Hepatocyte (in vitro differentiated cells): ENCODE measurements at regions not wholly inside any gene's neighbourhood (a gene's known extent, or its start where the extent isn't known, plus 50 kb on each side); places are given as distances from the start of the nearest gene placed in this dataset.
A peak's percentile ranks its signal among the peaks of the same experiment; 100 is the strongest.

Experiments used
- DNase-seq: peaks from one replicate; pipeline ENCODE4 v3.0.0-alpha.2; 2016; ENCODE audit warnings: low spot score
- H2AFZ ChIP-seq: fragments of 200-600 bp; sonication (generic); 2 replicates; pipeline ENCODE4 v1.6.0; 2016; ENCODE audit warnings: antibody characterized with exemption, mild to moderate bottlenecking
- H3K27ac ChIP-seq: fragments of 200-600 bp; sonication (generic); 2 replicates; pipeline ENCODE4 v1.5.1; 2016; ENCODE audit warnings: mild to moderate bottlenecking
- H3K27me3 ChIP-seq: fragments of 200-600 bp; sonication (generic); 2 replicates; pipeline ENCODE4 v1.6.1; 2016
- H3K36me3 ChIP-seq: fragments of 200-600 bp; sonication (generic); replicated peaks from 2 replicates; pipeline ENCODE4 v1.5.1; 2016; ENCODE audit warnings: low read depth; ENCODE audit not compliant: insufficient read depth
- H3K4me1 ChIP-seq: fragments of 200-600 bp; sonication (generic); 2 replicates; pipeline ENCODE4 v1.5.1; 2016; ENCODE audit warnings: mild to moderate bottlenecking, moderate library complexity; ENCODE audit not compliant: insufficient read depth
- H3K4me2 ChIP-seq: fragments of 200-600 bp; sonication (generic); 2 replicates; pipeline ENCODE4 v1.6.0; 2016
- H3K4me3 ChIP-seq: fragments of 200-600 bp; sonication (generic); 2 replicates; pipeline ENCODE4 v1.5.1; 2016; ENCODE audit warnings: mild to moderate bottlenecking
- H3K79me2 ChIP-seq: fragments of 200-600 bp; sonication (generic); 2 replicates; pipeline ENCODE4 v1.6.0; 2017; ENCODE audit warnings: mild to moderate bottlenecking
- H3K9me2 ChIP-seq: fragments of 200-600 bp; sonication (generic); replicated peaks from 2 replicates; pipeline ENCODE4 v1.6.0; 2017; ENCODE audit warnings: mild to moderate bottlenecking; ENCODE audit not compliant: insufficient read depth
- H3K9me3 ChIP-seq: fragments of 200-600 bp; sonication (generic); 2 replicates; pipeline ENCODE4 v1.5.1; 2016; ENCODE audit warnings: low read depth, mild to moderate bottlenecking
- H4K20me1 ChIP-seq: fragments of 200-600 bp; sonication (generic); 2 replicates; pipeline ENCODE4 v1.6.0; 2016; ENCODE audit warnings: mild to moderate bottlenecking; ENCODE audit not compliant: insufficient read depth, poor library complexity, severe bottlenecking
- CTCF ChIP-seq: fragments of 200-600 bp; sonication (generic); IDR thresholded peaks from 2 replicates; pipeline ENCODE4 v1.5.1; 2016; ENCODE audit warnings: antibody characterized with exemption, mild to moderate bottlenecking; ENCODE audit not compliant: poor library complexity
- EZH2 ChIP-seq: fragments of 200-600 bp; sonication (generic); IDR thresholded peaks from 2 replicates; pipeline ENCODE4 v1.6.1; 2016; ENCODE audit warnings: antibody characterized with exemption, mild to moderate bottlenecking, borderline replicate concordance
- EZH2phosphoT487 ChIP-seq: fragments of 200-600 bp; sonication (generic); IDR thresholded peaks from one replicate; pipeline ENCODE4 v1.6.1; 2018; ENCODE audit warnings: antibody characterized with exemption, mild to moderate bottlenecking, low read depth, moderate library complexity; ENCODE audit not compliant: unreplicated experiment, severe bottlenecking
- WGBS: methylation state at CpG from one replicate; pipeline ENCODE4 v1.1.6; 2016; ENCODE audit warnings: low lambda C conversion rate; ENCODE audit errors: missing lambda C conversion rate; 5-methylcytosine and 5-hydroxymethylcytosine counted together

- H3K9me3 ChIP-seq, result no peaks in the 10 kb centered on the region
- no peak overlapping the region for H3K4me2 ChIP-seq
- TF ChIP-seq EZH2phosphoT487 (no peak), EZH2 (no peak), CTCF (no peak)
- H3K4me1 ChIP-seq, result no peaks in the 10 kb centered on the region
- no peak for DNase-seq
- H4K20me1 ChIP-seq, result no peaks in the 10 kb centered on the region
- 58% methylated on average over 2 of the region's 2 CpGs for WGBS
- no peaks in the 10 kb centered on the region for H3K79me2 ChIP-seq
- H3K27me3 ChIP-seq, result no peaks in the 10 kb centered on the region
- H3K27ac ChIP-seq, result no peak overlapping the region
- no peaks in the 10 kb centered on the region for H3K9me2 ChIP-seq
- no peaks in the 10 kb centered on the region for H3K36me3 ChIP-seq
- no peak overlapping the region for H2AFZ ChIP-seq
- no peak overlapping the region for H3K4me3 ChIP-seq
Measured at GRCh38 chr16:47971225-47971624, 184.6 kb downstream of the ABCC12 start.

- TF ChIP-seq EZH2phosphoT487 (no peak), EZH2 (no peak), CTCF (no peak)
- Histone ChIP-seq H2AFZ (no peak overlapping the region), H3K9me3 (no peaks in the 10 kb centered on the region), H3K79me2 (no peaks in the 10 kb centered on the region), H3K27ac (no peak overlapping the region), H4K20me1 (no peaks in the 10 kb centered on the region), H3K27me3 (no peaks in the 10 kb centered on the region), H3K9me2 (no peaks in the 10 kb centered on the region), H3K4me1 (no peaks in the 10 kb centered on the region), H3K4me3 (no peak overlapping the region), H3K4me2 (no peak overlapping the region), H3K36me3 (no peaks in the 10 kb centered on the region)
- peak; percentile 83 for DNase-seq
- WGBS, result 2% methylated on average over 2 of the region's 2 CpGs
Measured at GRCh38 chr16:47970291-47970931, 185.4 kb downstream of the ABCC12 start.

DNA sequence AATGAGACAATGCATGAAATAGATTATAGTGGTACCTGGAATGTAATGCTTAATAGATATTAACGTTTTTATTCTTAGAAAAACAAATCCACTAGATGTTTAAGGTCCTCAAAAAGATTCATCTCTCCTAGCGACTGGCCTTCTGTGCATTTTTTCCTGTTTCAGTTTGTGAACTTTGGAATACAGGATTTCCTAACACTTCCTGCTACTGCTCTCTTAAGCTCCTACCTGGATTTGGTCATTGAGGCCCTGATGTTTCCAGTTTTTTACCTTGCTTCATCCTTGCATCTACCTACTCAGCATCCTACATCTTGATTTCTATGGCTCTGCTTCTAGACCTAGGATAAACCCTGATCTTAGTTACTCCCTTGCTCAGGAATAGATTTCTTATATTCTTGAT is 188.4 kb downstream of the ABCC12 start:
- Histone ChIP-seq H3K9me3 (no peaks in the 10 kb centered on the region), H3K27ac (no peak overlapping the region), H2AFZ (no peak overlapping the region), H3K9me2 (no peaks in the 10 kb centered on the region), H3K4me2 (no peak overlapping the region), H3K79me2 (no peaks in the 10 kb centered on the region), H3K4me3 (no peak overlapping the region), H3K4me1 (no peaks in the 10 kb centered on the region), H4K20me1 (no peaks in the 10 kb centered on the region), H3K36me3 (no peaks in the 10 kb centered on the region), H3K27me3 (no peaks in the 10 kb centered on the region)
- WGBS, result 50% methylated on average over 2 of the region's 2 CpGs
- no peak for DNase-seq
- TF ChIP-seq CTCF (no peak), EZH2phosphoT487 (no peak), EZH2 (no peak)

- no peak overlapping the region for H3K27ac ChIP-seq
- no peaks in the 10 kb centered on the region for H3K9me2 ChIP-seq
- H3K36me3 ChIP-seq, result no peaks in the 10 kb centered on the region
- H3K9me3 ChIP-seq, result no peaks in the 10 kb centered on the region
- 81% methylated on average over 4 of the region's 4 CpGs for WGBS
- no peak overlapping the region for H2AFZ ChIP-seq
- H3K4me2 ChIP-seq, result no peak overlapping the region
- H3K27me3 ChIP-seq, result no peaks in the 10 kb centered on the region
- no peaks in the 10 kb centered on the region for H3K4me1 ChIP-seq
- H4K20me1 ChIP-seq, result no peaks in the 10 kb centered on the region
- TF ChIP-seq EZH2, result no peak
- no peak for TF ChIP-seq EZH2phosphoT487
- no peak for TF ChIP-seq CTCF
- no peak overlapping the region for H3K4me3 ChIP-seq
- H3K79me2 ChIP-seq, result no peaks in the 10 kb centered on the region
- no peak for DNase-seq
Measured at GRCh38 chr16:47966325-47966724, 189.5 kb downstream of the ABCC12 start.
